ENCODE measurements at regions not wholly inside any gene's neighbourhood (a gene's known extent, or its start where the extent isn't known, plus 50 kb on each side); places are given as distances from the start of the nearest gene placed in this dataset.
A peak's percentile ranks its signal among the peaks of the same experiment; 100 is the strongest.
"Not testable (repeated sequence)": the region's sequence is repeated elsewhere in the genome, so short reads cannot be mapped to it uniquely, and the experiment has no call there.

GRCh38 chr2:230593765-230594164, 118.9 kb upstream of the CAB39 start:
- Mint-ChIP-seq H3K36me3 (ENCODE audit: low read depth) (peaks cover 34% of the 10 kb centered on the region), H3K4me3 (no peak overlapping the region), H3K9me3 (ENCODE audit: insufficient read depth) (peaks cover 14% of the 10 kb centered on the region), H3K27ac (no peak overlapping the region), H3K27me3 (ENCODE audit: low read depth) (no peaks in the 10 kb centered on the region), H3K4me1 (ENCODE audit: low read depth) (peaks cover 76% of the 10 kb centered on the region)
- ATAC-seq (no peak), DNase-seq (no peak)
- POLR2A ChIA-PET: no interaction called here
- CTCF ChIA-PET: no interaction called here

DNA sequence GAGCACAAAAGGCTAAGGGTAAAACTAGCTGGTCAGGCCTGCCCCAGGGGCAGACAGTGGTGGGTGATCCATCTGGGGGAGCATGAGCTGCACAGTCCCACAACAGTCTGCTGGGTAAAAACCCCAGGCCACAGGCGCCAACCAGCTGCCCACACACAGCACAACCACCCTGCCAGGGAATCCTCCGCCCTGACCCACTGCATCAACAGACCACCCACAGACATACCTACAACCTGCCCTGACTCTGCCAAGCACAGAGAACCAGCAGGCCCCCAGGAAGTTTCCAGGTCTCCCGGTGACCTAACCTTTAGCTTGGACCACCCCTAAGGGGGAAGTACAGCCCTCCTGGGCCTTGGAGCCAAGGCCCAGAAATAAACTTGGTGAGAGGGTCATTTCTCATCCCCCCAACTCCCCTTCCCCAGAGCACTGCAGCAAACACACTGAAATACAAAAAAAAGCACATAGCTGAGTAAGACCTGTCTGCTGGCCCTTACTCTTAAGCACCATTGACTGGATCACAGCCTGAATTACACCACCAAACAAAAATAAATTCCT, 118.3 kb upstream of the CAB39 start:
- Mint-ChIP-seq H3K36me3 (ENCODE audit: low read depth) (peaks cover 29% of the 10 kb centered on the region), H3K9me3 (ENCODE audit: insufficient read depth) (peaks cover 12% of the 10 kb centered on the region), H3K4me3 (no peak overlapping the region), H3K4me1 (ENCODE audit: low read depth) (peaks cover 70% of the 10 kb centered on the region), H3K27ac (peak overlapping the region; percentile 43), H3K27me3 (ENCODE audit: low read depth) (no peaks in the 10 kb centered on the region)
- CTCF ChIA-PET: interaction anchor here (1.2 kb wide), 1 partner anchor 230 kb away, joined by 3 read pairs; no protein-coding TSS in a partner anchor
- no peak for ATAC-seq
- POLR2A ChIA-PET: no interaction called here
- DNase-seq: no peak

- ChIA-PET CTCF (interaction anchor here (1.1 kb wide), 1 partner anchor 10 kb away, joined by 3 read pairs; no protein-coding TSS in a partner anchor), POLR2A (no interaction called here)
- H3K4me3 Mint-ChIP-seq: no peak overlapping the region
- H3K4me1 Mint-ChIP-seq (ENCODE audit: low read depth): peaks cover 66% of the 10 kb centered on the region
- H3K27me3 Mint-ChIP-seq (ENCODE audit: low read depth): no peaks in the 10 kb centered on the region
- H3K9me3 Mint-ChIP-seq (ENCODE audit: insufficient read depth): peaks cover 15% of the 10 kb centered on the region
- H3K36me3 Mint-ChIP-seq (ENCODE audit: low read depth): peaks cover 50% of the 10 kb centered on the region
- DNase-seq: no peak
- ATAC-seq: no peak
- no peak overlapping the region for H3K27ac Mint-ChIP-seq
Observed at GRCh38 chr2:230599853-230600252, 112.8 kb upstream of the CAB39 start.

DNA sequence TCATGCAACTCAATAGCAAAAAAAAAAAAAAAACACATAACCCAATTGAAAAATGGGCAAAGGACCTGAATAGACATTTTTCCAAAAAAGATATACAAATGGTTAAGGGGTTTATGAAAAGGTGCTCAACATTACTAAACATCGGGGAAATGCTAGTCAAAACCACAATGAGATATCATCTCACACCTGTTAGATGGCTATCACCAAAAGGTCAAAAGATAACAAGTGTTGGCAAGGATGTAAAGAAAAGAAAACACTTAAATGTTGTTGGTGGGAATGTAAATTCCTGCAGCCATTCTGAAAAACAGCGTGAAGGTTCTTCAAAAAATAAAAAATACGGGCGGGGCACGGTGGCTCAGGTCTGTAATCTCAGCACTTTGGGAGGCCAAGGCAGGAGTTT, 112.4 kb upstream of the CAB39 start:
- peaks cover 66% of the 10 kb centered on the region for H3K4me1 Mint-ChIP-seq (ENCODE audit: low read depth)
- ChIA-PET POLR2A (no interaction called here), CTCF (interaction anchor here (1.1 kb wide), 1 partner anchor 10 kb away, joined by 3 read pairs; no protein-coding TSS in a partner anchor)
- DNase-seq (no peak), ATAC-seq (no peak)
- H3K9me3 Mint-ChIP-seq (ENCODE audit: insufficient read depth): peaks cover 14% of the 10 kb centered on the region
- peak overlapping the region; percentile 18 for H3K27ac Mint-ChIP-seq
- H3K27me3 Mint-ChIP-seq (ENCODE audit: low read depth): no peaks in the 10 kb centered on the region
- H3K4me3 Mint-ChIP-seq: no peak overlapping the region
- H3K36me3 Mint-ChIP-seq (ENCODE audit: low read depth): peaks cover 51% of the 10 kb centered on the region

GRCh38 chr2:230600881-230601280, 111.8 kb upstream of the CAB39 start:
- H3K4me3 Mint-ChIP-seq: no peak overlapping the region
- no peak for DNase-seq
- CTCF ChIA-PET: interaction anchor here (1.0 kb wide), 1 partner anchor 12 kb away, joined by 3 read pairs; no protein-coding TSS in a partner anchor
- no peak for ATAC-seq
- peaks cover 66% of the 10 kb centered on the region for H3K4me1 Mint-ChIP-seq (ENCODE audit: low read depth)
- peaks cover 14% of the 10 kb centered on the region for H3K9me3 Mint-ChIP-seq (ENCODE audit: insufficient read depth)
- H3K36me3 Mint-ChIP-seq (ENCODE audit: low read depth): peaks cover 54% of the 10 kb centered on the region
- POLR2A ChIA-PET: interaction anchor here (0.6 kb wide), 1 partner anchor 49 kb away, joined by 3 read pairs; no protein-coding TSS in a partner anchor
- H3K27ac Mint-ChIP-seq: peak overlapping the region; percentile 65
- H3K27me3 Mint-ChIP-seq (ENCODE audit: low read depth): no peaks in the 10 kb centered on the region

DNA sequence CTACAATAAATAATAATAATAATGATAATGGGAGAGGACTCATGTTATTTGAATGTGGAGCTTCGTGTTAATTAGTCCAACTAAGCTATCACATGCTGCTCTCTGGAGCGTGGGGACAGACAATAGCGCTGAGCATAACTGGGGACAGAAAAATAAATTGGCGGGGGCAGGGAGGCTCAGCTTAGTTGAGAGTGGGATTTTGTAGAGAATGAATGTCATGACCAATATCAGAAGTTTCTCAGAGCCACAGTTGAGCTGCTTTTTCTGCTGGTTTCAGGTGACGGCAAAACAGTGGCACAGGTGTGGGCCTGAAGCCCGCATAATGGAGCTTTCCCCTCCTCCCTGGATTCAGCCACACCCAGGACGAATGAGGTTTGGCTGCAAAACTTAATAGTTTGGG, 111.1 kb upstream of the CAB39 start:
- Mint-ChIP-seq H3K4me1 (ENCODE audit: low read depth) (peaks cover 68% of the 10 kb centered on the region), H3K9me3 (ENCODE audit: insufficient read depth) (peaks cover 19% of the 10 kb centered on the region), H3K36me3 (ENCODE audit: low read depth) (peaks cover 57% of the 10 kb centered on the region), H3K27me3 (ENCODE audit: low read depth) (no peaks in the 10 kb centered on the region), H3K27ac (peak overlapping the region; percentile 74), H3K4me3 (no peak overlapping the region)
- ChIA-PET CTCF (interaction anchor here (0.7 to 1.9 kb wide), 3 partner anchors 9 to 14 kb away, joined by 3 to 6 read pairs (median 3); no protein-coding TSS in a partner anchor), POLR2A (interaction anchor here (0.6 kb wide), 1 partner anchor 50 kb away, joined by 3 read pairs; no protein-coding TSS in a partner anchor)
- DNase-seq (no peak), ATAC-seq (no peak)

DNA sequence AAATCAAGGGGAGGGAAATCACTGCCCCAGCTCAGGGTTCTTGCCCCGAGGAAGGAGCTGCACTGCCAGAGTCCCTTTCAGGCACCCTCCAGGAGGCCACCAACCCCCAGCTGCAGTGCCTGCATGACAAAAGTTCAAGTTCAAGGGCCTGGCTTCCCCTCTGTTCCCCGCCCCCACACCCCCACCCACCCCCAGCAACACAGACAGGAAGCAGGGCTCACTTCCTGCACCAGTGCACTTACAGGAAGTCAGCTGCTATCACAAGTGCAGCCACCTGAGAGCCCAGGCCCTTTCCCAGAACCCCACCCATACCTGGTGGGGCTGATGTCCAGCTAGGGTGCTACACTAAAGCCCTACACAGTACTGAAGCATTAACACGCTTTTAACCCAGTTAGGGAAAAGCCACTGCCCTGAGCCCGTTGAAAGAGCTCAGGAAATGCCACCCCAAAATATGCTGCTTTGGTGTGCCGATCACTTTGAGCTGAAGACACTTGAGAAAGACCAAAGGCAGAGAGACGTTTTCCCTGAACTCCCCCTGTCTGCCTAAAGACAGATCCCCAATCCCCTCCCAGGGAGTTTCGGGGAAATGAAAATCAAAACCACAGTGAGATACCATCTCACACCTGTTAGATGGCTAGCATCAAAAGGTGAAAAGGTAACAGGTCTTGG, 109.9 kb upstream of the CAB39 start:
- Mint-ChIP-seq H3K27ac (peak overlapping the region; percentile 98), H3K4me1 (ENCODE audit: low read depth) (peaks cover 62% of the 10 kb centered on the region), H3K27me3 (ENCODE audit: low read depth) (no peaks in the 10 kb centered on the region), H3K9me3 (ENCODE audit: insufficient read depth) (peaks cover 26% of the 10 kb centered on the region), H3K4me3 (peak overlapping the region; percentile 59), H3K36me3 (ENCODE audit: low read depth) (peaks cover 66% of the 10 kb centered on the region)
- ATAC-seq (peak; percentile 89), DNase-seq (peak; percentile 79)
- CTCF ChIA-PET: interaction anchor here (1.0 to 1.9 kb wide), 7 partner anchors 8 to 594 kb away, joined by 3 to 6 read pairs (median 4); no protein-coding TSS in a partner anchor
- POLR2A ChIA-PET: interaction anchor here (0.6 to 1.4 kb wide), 10 partner anchors 27 to 681 kb away, joined by 3 to 4 read pairs (median 3); partner anchors contain the start of genes SP140L and TRIP12

- not testable (repeated sequence) for DNase-seq; H3K27me3 Mint-ChIP-seq (ENCODE audit: low read depth); ATAC-seq
- Mint-ChIP-seq H3K4me1 (ENCODE audit: low read depth) (peaks cover 56% of the 10 kb centered on the region), H3K36me3 (ENCODE audit: low read depth) (peaks cover 66% of the 10 kb centered on the region), H3K9me3 (ENCODE audit: insufficient read depth) (peaks cover 28% of the 10 kb centered on the region), H3K27ac (peak overlapping the region; percentile 98), H3K4me3 (peak overlapping the region; percentile 59)
- POLR2A ChIA-PET: interaction anchor here (0.6 to 1.4 kb wide), 7 partner anchors 27 to 682 kb away, joined by 3 to 4 read pairs (median 3); partner anchors contain the start of genes SP140L and TRIP12
- CTCF ChIA-PET: interaction anchor here (1.1 to 1.9 kb wide), 6 partner anchors 7 to 595 kb away, joined by 3 to 6 read pairs (median 4); no protein-coding TSS in a partner anchor
Observed at GRCh38 chr2:230603317-230603716, 109.3 kb upstream of the CAB39 start.

GRCh38 chr2:230604158-230604557, 108.5 kb upstream of the CAB39 start:
- H3K4me3 Mint-ChIP-seq; ATAC-seq; DNase-seq; POLR2A ChIA-PET; H3K27me3 Mint-ChIP-seq (ENCODE audit: low read depth); H3K27ac Mint-ChIP-seq: not testable (repeated sequence)
- Mint-ChIP-seq H3K4me1 (ENCODE audit: low read depth) (peaks cover 57% of the 10 kb centered on the region), H3K36me3 (ENCODE audit: low read depth) (peaks cover 72% of the 10 kb centered on the region), H3K9me3 (ENCODE audit: insufficient read depth) (peaks cover 37% of the 10 kb centered on the region)
- CTCF ChIA-PET: interaction anchor here (0.6 kb wide), 1 partner anchor 194 kb away, joined by 3 read pairs; no protein-coding TSS in a partner anchor

DNA sequence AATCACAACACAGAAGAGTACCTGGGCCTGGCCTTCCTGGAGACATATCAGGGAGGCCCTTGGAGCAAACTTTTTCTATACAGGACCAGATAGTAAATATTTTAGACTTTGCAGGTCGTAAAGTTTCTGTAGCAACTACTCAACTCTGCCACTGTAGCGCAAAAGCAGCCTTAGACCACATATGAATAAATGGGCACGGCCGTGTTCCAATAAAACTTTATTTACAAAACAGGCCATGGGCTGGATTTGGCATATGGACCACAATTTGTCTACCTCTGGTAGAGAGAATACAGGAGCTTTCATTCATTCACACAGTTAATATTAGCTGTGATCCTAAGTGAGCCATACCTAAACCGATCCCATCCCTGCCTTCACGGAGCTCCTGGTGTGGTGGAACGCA, 98.6 kb upstream of the CAB39 start:
- Mint-ChIP-seq H3K4me1 (ENCODE audit: low read depth) (peaks cover 62% of the 10 kb centered on the region), H3K27me3 (ENCODE audit: low read depth) (no peaks in the 10 kb centered on the region), H3K36me3 (ENCODE audit: low read depth) (peaks cover 17% of the 10 kb centered on the region), H3K4me3 (no peak overlapping the region), H3K9me3 (ENCODE audit: insufficient read depth) (peaks cover 7% of the 10 kb centered on the region), H3K27ac (no peak overlapping the region)
- no peak for ATAC-seq
- CTCF ChIA-PET: interaction anchor here (1.0 to 6.1 kb wide), 7 partner anchors 45 to 813 kb away, joined by 3 to 45 read pairs (median 5); no protein-coding TSS in a partner anchor
- DNase-seq: no peak
- POLR2A ChIA-PET: interaction anchor here (1.2 to 1.9 kb wide), 2 partner anchors 44 to 100 kb away, joined by 3 to 8 read pairs; no protein-coding TSS in a partner anchor

DNA sequence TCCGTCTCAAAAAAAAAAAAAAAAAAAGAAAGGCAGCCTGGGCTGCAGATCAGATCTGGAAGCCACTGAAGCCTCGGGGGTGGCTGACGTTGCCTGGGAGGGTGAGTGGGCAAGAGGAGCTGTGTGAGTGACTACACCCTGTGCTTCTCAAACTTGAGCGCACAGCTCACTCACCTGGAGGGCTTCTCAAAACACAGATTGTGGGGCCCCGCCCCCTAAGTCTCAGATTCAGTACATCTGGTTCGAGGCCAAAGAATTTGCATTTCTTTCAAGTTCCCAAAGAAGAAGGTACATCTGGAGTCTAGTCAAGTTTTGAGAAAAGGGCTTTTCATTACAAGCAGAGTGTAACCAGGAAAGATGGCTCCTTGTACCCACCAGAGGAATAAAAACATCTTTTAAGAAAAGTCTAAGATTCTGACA, 97.7 kb upstream of the CAB39 start:
- Mint-ChIP-seq H3K4me3 (no peak overlapping the region), H3K27ac (peak overlapping the region; percentile 30), H3K27me3 (ENCODE audit: low read depth) (no peaks in the 10 kb centered on the region), H3K4me1 (ENCODE audit: low read depth) (peaks cover 55% of the 10 kb centered on the region), H3K9me3 (ENCODE audit: insufficient read depth) (no peaks in the 10 kb centered on the region), H3K36me3 (ENCODE audit: low read depth) (peaks cover 10% of the 10 kb centered on the region)
- DNase-seq (peak; percentile 40), ATAC-seq (peak; percentile 52)
- ChIA-PET POLR2A (interaction anchor here (0.7 to 2.1 kb wide), 3 partner anchors 43 to 184 kb away, joined by 3 to 8 read pairs (median 4); no protein-coding TSS in a partner anchor), CTCF (interaction anchor here (1.0 to 6.1 kb wide), 8 partner anchors 13 to 814 kb away, joined by 3 to 45 read pairs (median 4); no protein-coding TSS in a partner anchor)

Measured in activated CD8-positive, alpha-beta T cell treated with anti-CD3 and anti-CD28 coated beads, Interleukin-2, amount 10 ng/mL, durations not matched to agents 7 days and 5 days (primary cell).